ENCODE measurements at regions not wholly inside any gene's neighbourhood (a gene's known extent, or its start where the extent isn't known, plus 50 kb on each side); places are given as distances from the start of the nearest gene placed in this dataset.
"Not testable (repeated sequence)": the region's sequence is repeated elsewhere in the genome, so short reads cannot be mapped to it uniquely, and the experiment has no call there.

GRCh38 chr10:109022417-109023049 lies 900.8 kb downstream of the XPNPEP1 start:
- Mint-ChIP-seq H3K4me1 (no peaks in the 10 kb centered on the region), H3K9me3 (peaks cover 26% of the 10 kb centered on the region), H3K4me3 (no peak overlapping the region), H3K27ac (no peak overlapping the region), H3K36me3 (no peaks in the 10 kb centered on the region)
- DNase-seq (ENCODE audit: low spot score in 2 of 2) (no peak), ATAC-seq (no peak)

- Mint-ChIP-seq H3K4me1 (no peaks in the 10 kb centered on the region), H3K36me3 (no peaks in the 10 kb centered on the region), H3K27ac (no peak overlapping the region), H3K9me3 (peaks cover 13% of the 10 kb centered on the region), H3K4me3 (no peak overlapping the region)
- ATAC-seq = no peak
- no peak for DNase-seq (ENCODE audit: low spot score in 2 of 2)
Measured at GRCh38 chr10:109019001-109019424, 904.3 kb downstream of the XPNPEP1 start.

DNA sequence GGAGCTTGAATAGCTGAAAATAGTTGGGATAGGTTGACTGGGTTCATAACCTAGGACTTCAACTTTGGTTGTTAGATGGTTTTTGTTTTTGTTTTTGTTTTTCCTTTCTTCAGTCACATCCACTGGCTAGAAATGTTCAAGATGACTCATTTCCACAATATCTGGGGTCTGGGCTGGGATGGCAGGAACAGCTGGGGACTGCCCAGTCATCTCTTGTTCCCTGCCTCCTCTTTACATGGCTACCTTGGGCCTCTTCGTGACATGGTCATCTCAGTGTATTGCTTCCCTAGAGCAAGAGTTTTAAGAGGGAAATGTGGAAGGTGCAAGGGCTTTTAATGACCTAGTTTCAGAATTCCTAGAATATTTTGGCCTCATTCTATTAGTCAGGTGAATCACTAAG lies 915.8 kb downstream of the XPNPEP1 start:
- DNase-seq (ENCODE audit: low spot score in 2 of 2) (no peak), ATAC-seq (no peak)
- Mint-ChIP-seq H3K4me3 (no peak overlapping the region), H3K36me3 (no peaks in the 10 kb centered on the region), H3K27ac (no peak overlapping the region), H3K9me3 (peaks cover 17% of the 10 kb centered on the region), H3K4me1 (no peaks in the 10 kb centered on the region)

- Mint-ChIP-seq H3K4me1 (no peaks in the 10 kb centered on the region), H3K36me3 (no peaks in the 10 kb centered on the region), H3K4me3 (no peak overlapping the region), H3K27ac (no peak overlapping the region), H3K9me3 (peaks cover 4% of the 10 kb centered on the region)
- ATAC-seq = no peak
- DNase-seq (ENCODE audit: low spot score in 2 of 2) = no peak
Measured at GRCh38 chr10:108990441-108990840, 932.9 kb downstream of the XPNPEP1 start.

- no peak for ATAC-seq
- Mint-ChIP-seq H3K27ac (no peak overlapping the region), H3K4me1 (no peaks in the 10 kb centered on the region)
Measured at GRCh38 chr10:108989976-108990375, 933.3 kb downstream of the XPNPEP1 start.

GRCh38 chr10:108982159-108982558 lies 941.2 kb downstream of the XPNPEP1 start:
- no peak for ATAC-seq
- no peak for DNase-seq (ENCODE audit: low spot score in 2 of 2)
- Mint-ChIP-seq H3K9me3 (peaks cover 11% of the 10 kb centered on the region), H3K36me3 (no peaks in the 10 kb centered on the region), H3K4me1 (no peaks in the 10 kb centered on the region), H3K4me3 (no peak overlapping the region), H3K27ac (no peak overlapping the region)

More at GRCh38 chr10:108989976-108990375, 933.3 kb downstream of the XPNPEP1 start:
- Mint-ChIP-seq H3K36me3 (no peaks in the 10 kb centered on the region), H3K9me3 (peaks cover 4% of the 10 kb centered on the region), H3K4me3 (no peak overlapping the region)
- no peak for DNase-seq (ENCODE audit: low spot score in 2 of 2)

- no peak for DNase-seq (ENCODE audit: low spot score in 2 of 2)
- Mint-ChIP-seq H3K36me3 (no peaks in the 10 kb centered on the region), H3K9me3 (peaks cover 17% of the 10 kb centered on the region), H3K4me3 (no peak overlapping the region), H3K4me1 (no peaks in the 10 kb centered on the region), H3K27ac (no peak overlapping the region)
- no peak for ATAC-seq
Measured at GRCh38 chr10:108980869-108981268, 942.4 kb downstream of the XPNPEP1 start.

GRCh38 chr10:108975459-108976058 lies 947.8 kb downstream of the XPNPEP1 start:
- Mint-ChIP-seq H3K9me3 (peaks cover 27% of the 10 kb centered on the region), H3K4me1 (no peaks in the 10 kb centered on the region), H3K27ac (no peak overlapping the region), H3K4me3 (no peak overlapping the region), H3K36me3 (no peaks in the 10 kb centered on the region)
- no peak for DNase-seq (ENCODE audit: low spot score in 2 of 2)
- ATAC-seq = no peak

DNA sequence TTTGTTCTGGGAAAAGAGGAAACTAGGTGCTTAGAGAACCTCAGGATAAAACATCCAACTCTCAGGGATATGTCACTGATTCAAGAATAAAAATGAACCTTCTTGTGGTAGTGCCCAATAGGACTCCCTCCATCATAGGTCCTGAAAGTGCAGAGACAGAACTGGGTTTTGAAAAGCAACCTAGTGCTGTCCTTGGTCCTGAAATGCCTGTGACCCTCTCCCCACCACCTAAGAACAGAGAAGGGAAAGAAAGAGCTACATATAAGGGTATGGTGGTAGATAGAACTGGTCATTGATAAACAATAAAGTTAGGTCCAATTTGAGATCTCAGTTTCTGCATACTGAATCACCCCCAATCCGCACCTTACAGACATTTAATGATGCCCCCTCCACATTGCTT lies 953.3 kb downstream of the XPNPEP1 start:
- Mint-ChIP-seq H3K4me1 (no peaks in the 10 kb centered on the region), H3K36me3 (no peaks in the 10 kb centered on the region), H3K4me3 (no peak overlapping the region), H3K9me3 (peaks cover 23% of the 10 kb centered on the region), H3K27ac (no peak overlapping the region)
- DNase-seq (ENCODE audit: low spot score in 2 of 2) = no peak
- no peak for ATAC-seq

- Mint-ChIP-seq H3K9me3 (peaks cover 11% of the 10 kb centered on the region), H3K4me1 (no peaks in the 10 kb centered on the region), H3K4me3 (no peak overlapping the region), H3K27ac (no peak overlapping the region), H3K36me3 (no peaks in the 10 kb centered on the region)
- DNase-seq (ENCODE audit: low spot score in 2 of 2) (no peak), ATAC-seq (no peak)
Measured at GRCh38 chr10:108966411-108966810, 956.9 kb downstream of the XPNPEP1 start.

- Mint-ChIP-seq H3K4me3 (no peak overlapping the region), H3K9me3 (peaks cover 11% of the 10 kb centered on the region), H3K4me1 (no peaks in the 10 kb centered on the region), H3K36me3 (no peaks in the 10 kb centered on the region), H3K27ac (no peak overlapping the region)
- DNase-seq (ENCODE audit: low spot score in 2 of 2) = no peak
- ATAC-seq = no peak
Measured at GRCh38 chr10:108966005-108966404, 957.3 kb downstream of the XPNPEP1 start.

- H3K4me3 Mint-ChIP-seq = no peak overlapping the region
- DNase-seq (ENCODE audit: low spot score in 2 of 2) (no peak), ATAC-seq (no peak)
- no peaks in the 10 kb centered on the region for H3K4me1 Mint-ChIP-seq
- H3K36me3 Mint-ChIP-seq = no peaks in the 10 kb centered on the region
- H3K27ac Mint-ChIP-seq = no peak overlapping the region
- peaks cover 10% of the 10 kb centered on the region for H3K9me3 Mint-ChIP-seq
Measured at GRCh38 chr10:108962172-108962571, 961.1 kb downstream of the XPNPEP1 start.

DNA sequence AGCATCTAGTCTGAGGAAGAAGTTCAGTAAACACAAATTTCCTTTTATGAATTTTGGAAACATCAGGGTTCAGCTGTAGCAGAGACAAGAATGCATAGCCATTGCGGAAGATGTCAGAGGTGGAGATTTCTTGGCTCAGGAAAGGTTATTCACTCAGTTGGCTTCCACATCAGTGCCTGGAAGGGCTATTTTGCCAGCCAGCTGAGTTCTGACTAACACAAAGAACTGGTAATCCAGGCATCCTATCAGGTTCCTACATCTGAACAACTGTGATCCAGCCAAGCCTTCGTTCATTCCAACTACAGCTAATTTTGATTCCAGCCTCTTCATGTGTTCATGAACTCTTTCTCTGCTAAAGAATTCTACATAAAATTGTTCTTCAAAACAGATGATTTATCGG lies 965.6 kb downstream of the XPNPEP1 start:
- no peaks in the 10 kb centered on the region for H3K4me1 Mint-ChIP-seq
- ATAC-seq (no peak), DNase-seq (ENCODE audit: low spot score in 2 of 2) (no peak)
- H3K4me3 Mint-ChIP-seq = no peak overlapping the region
- H3K9me3 Mint-ChIP-seq = peaks cover 17% of the 10 kb centered on the region
- no peak overlapping the region for H3K27ac Mint-ChIP-seq
- no peaks in the 10 kb centered on the region for H3K36me3 Mint-ChIP-seq

DNA sequence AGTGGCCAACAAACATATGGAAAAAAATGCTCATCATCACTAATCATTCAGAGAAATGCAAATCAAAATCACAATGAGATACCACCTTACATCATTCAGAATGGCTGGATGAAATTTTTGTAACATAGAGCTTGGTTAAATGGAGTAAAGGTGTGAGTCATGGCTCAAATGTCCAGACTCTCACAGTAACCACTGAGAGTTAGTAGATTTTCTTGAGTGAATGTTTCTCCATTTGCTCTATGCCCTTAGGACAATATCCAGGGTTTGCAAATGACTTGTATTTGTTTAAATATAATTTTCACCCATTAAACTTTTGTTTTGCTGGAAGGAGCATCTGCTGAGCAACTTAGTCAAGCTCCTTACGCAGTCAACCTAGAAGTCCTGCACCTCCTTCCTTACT lies 967.2 kb downstream of the XPNPEP1 start:
- no peak for ATAC-seq
- no peak for DNase-seq (ENCODE audit: low spot score in 2 of 2)
- H3K9me3 Mint-ChIP-seq = peaks cover 22% of the 10 kb centered on the region

DNA sequence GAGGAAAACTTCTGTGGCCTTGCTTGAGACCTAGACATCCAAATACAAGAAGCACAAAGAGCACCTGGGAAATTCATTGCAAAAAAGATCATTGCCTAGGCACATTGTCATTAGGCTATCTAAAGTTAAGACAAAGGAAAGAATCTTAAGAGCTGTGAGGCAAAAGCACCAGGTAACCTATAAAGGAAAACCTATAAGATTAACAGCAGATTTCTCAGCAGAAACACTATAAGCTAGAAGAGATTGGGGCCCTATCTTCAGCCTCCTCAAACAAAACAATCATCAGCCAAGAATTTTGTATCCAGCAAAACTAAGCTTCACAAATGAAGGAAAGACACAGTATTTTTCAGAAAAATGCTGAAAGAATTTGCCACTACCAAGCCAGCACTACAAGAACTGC lies 1003.3 kb downstream of the XPNPEP1 start:
- not testable (repeated sequence) for DNase-seq (ENCODE audit: low spot score in 2 of 2); H3K4me3 Mint-ChIP-seq; ATAC-seq; H3K27ac Mint-ChIP-seq; H3K36me3 Mint-ChIP-seq; H3K4me1 Mint-ChIP-seq
- peaks cover 19% of the 10 kb centered on the region for H3K9me3 Mint-ChIP-seq

More for the DNA sequence above, 967.2 kb downstream of the XPNPEP1 start:
- Mint-ChIP-seq H3K27ac (no peak overlapping the region), H3K4me3 (no peak overlapping the region), H3K36me3 (no peaks in the 10 kb centered on the region), H3K4me1 (no peaks in the 10 kb centered on the region)

- no peaks in the 10 kb centered on the region for H3K4me1 Mint-ChIP-seq
- ATAC-seq (no peak), DNase-seq (ENCODE audit: low spot score in 2 of 2) (no peak)
- H3K27ac Mint-ChIP-seq = no peak overlapping the region
- peaks cover 14% of the 10 kb centered on the region for H3K9me3 Mint-ChIP-seq
- no peak overlapping the region for H3K4me3 Mint-ChIP-seq
- H3K36me3 Mint-ChIP-seq = no peaks in the 10 kb centered on the region
Measured at GRCh38 chr10:108913300-108913699, 1010.0 kb downstream of the XPNPEP1 start.

Data from stimulated activated effector memory CD8-positive, alpha-beta T cell treated with anti-CD3 and anti-CD28 coated beads, Interleukin-12 subunit alpha, Interleukin-12 subunit beta, amount 100 ng/mL, for 72 hours (primary cell).